SH-SY5Y (cell line): ENCODE measurements at regions not wholly inside any gene's neighbourhood (a gene's known extent, or its start where the extent isn't known, plus 50 kb on each side); places are given as distances from the start of the nearest gene placed in this dataset.

Experiments
- GATA2 ChIP-seq: IDR thresholded peaks from 2 replicates; pipeline ENCODE4 v1.6.1; 2011; ENCODE audit warnings: mild to moderate bottlenecking, low read depth, low read length
- GATA3 ChIP-seq: IDR thresholded peaks from 2 replicates; pipeline ENCODE4 v1.6.1; 2011; ENCODE audit warnings: low read depth, mild to moderate bottlenecking, low read length, moderate library complexity

DNA sequence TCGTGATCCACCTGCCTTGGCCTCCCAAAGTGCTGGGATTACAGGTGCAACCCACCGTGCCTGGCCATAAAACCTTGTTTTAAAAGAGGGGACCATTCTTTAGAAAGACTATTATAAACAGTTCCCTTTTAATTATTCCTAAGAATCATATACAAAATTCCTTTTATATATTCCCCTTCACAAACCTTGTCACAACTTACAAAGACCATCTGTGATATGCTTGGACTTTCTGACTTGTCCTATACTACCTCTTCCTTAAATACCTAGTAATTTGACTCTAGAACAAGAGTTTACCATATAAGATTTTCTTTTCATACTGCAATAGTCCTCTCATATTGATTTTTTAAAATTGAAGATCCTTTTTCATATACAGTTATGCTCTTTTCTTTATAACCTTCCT, 135.8 kb upstream of the PRSS16 start:
- TF ChIP-seq GATA3 (no peak), GATA2 (no peak)
